ENCODE measurements at regions not wholly inside any gene's neighbourhood (a gene's known extent, or its start where the extent isn't known, plus 50 kb on each side); places are given as distances from the start of the nearest gene placed in this dataset.

- Histone ChIP-seq H3F3A (ENCODE audit: insufficient read depth, low read length) (no peaks in the 10 kb centered on the region), H3K9me2 (ENCODE audit: low read depth, low read length) (no peaks in the 10 kb centered on the region), H4K20me1 (ENCODE audit: insufficient read depth, low read length) (no peaks in the 10 kb centered on the region), H3K4me2 (ENCODE audit: low read length) (no peak overlapping the region), H2AFZ (ENCODE audit: low read length) (no peak overlapping the region), H3K4me1 (ENCODE audit: insufficient read depth, low read length, severe bottlenecking) (no peaks in the 10 kb centered on the region), H3K9ac (ENCODE audit: low read length) (no peak overlapping the region), H3K27me3 (ENCODE audit: insufficient read depth, low read length) (no peaks in the 10 kb centered on the region), H3K27ac (ENCODE audit: low read depth, low read length, poor library complexity, severe bottlenecking) (no peak overlapping the region), H3K9me3 (ENCODE audit: low read length) (no peaks in the 10 kb centered on the region), H3K36me3 (ENCODE audit: insufficient read depth, low read length) (no peaks in the 10 kb centered on the region), H3K4me3 (ENCODE audit: low read depth, low read length, poor library complexity, severe bottlenecking) (no peak overlapping the region), H3K79me2 (ENCODE audit: insufficient read depth, low read length) (no peaks in the 10 kb centered on the region)
- no peak for TF ChIP-seq EZH2 (IDR thresholded peaks at IDR 0.05; ENCODE audit: borderline replicate concordance, low read length)
- TF ChIP-seq, protein P1, sequence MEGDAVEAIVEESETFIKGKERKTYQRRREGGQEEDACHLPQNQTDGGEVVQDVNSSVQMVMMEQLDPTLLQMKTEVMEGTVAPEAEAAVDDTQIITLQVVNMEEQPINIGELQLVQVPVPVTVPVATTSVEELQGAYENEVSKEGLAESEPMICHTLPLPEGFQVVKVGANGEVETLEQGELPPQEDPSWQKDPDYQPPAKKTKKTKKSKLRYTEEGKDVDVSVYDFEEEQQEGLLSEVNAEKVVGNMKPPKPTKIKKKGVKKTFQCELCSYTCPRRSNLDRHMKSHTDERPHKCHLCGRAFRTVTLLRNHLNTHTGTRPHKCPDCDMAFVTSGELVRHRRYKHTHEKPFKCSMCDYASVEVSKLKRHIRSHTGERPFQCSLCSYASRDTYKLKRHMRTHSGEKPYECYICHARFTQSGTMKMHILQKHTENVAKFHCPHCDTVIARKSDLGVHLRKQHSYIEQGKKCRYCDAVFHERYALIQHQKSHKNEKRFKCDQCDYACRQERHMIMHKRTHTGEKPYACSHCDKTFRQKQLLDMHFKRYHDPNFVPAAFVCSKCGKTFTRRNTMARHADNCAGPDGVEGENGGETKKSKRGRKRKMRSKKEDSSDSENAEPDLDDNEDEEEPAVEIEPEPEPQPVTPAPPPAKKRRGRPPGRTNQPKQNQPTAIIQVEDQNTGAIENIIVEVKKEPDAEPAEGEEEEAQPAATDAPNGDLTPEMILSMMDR (IDR thresholded peaks at IDR 0.05; ENCODE audit: low read length) = no peak
These were observed 1749.1 kb upstream of the SEL1L start for GRCh38 chr14:83282706-83283105.

DNA sequence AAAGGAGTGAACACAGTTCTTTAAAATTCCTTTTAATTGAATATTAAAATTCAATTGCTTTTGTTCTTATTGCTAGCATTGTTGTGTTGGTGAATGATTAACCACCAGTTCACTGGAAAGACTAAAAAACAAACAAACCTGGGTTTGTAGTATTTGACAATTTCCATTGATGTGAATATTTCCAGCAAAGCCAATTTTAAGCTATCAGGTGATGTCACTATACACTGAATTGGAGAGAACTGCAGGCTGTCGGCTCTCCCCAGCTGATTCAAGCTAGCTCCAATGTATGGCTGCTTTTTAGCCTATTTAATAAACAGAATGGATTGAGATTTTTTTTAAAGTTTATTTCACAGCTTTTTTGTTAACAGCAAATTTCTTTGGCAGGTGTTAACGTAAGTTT lies 1753.6 kb upstream of the SEL1L start:
- Histone ChIP-seq H3K4me1 (ENCODE audit: insufficient read depth, low read length, severe bottlenecking) (peaks cover 21% of the 10 kb centered on the region), H4K20me1 (ENCODE audit: insufficient read depth, low read length) (no peaks in the 10 kb centered on the region), H3K27ac (ENCODE audit: low read depth, low read length, poor library complexity, severe bottlenecking) (no peak overlapping the region), H3K4me2 (ENCODE audit: low read length) (no peak overlapping the region), H3K9me2 (ENCODE audit: low read depth, low read length) (no peaks in the 10 kb centered on the region), H3K9me3 (ENCODE audit: low read length) (no peaks in the 10 kb centered on the region), H3K27me3 (ENCODE audit: insufficient read depth, low read length) (no peaks in the 10 kb centered on the region), H3K79me2 (ENCODE audit: insufficient read depth, low read length) (no peaks in the 10 kb centered on the region), H3K4me3 (ENCODE audit: low read depth, low read length, poor library complexity, severe bottlenecking) (no peak overlapping the region), H3F3A (ENCODE audit: insufficient read depth, low read length) (no peaks in the 10 kb centered on the region), H3K36me3 (ENCODE audit: insufficient read depth, low read length) (no peaks in the 10 kb centered on the region), H2AFZ (ENCODE audit: low read length) (no peak overlapping the region), H3K9ac (ENCODE audit: low read length) (no peak overlapping the region)
- no peak for TF ChIP-seq EZH2 (IDR thresholded peaks at IDR 0.05; ENCODE audit: borderline replicate concordance, low read length)
- TF ChIP-seq, protein P1 (IDR thresholded peaks at IDR 0.05; ENCODE audit: low read length) = no peak

DNA sequence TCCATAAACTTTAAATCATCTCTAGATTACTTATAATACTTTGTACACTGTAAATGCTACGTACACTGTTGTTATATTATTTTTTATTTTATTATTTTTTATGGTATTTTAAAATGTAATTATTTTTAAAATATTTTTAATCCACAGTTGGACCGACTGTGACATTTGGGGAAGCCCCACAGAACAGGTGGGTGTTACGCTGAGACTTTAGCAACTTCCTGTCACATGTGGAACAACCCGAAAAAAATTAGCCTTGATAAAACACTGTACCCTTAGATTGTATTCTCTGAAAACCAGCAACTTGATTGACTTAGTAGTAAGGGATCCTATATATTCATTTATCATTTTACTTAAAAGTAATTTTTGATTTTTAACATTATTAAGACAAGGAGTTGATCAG lies 1755.7 kb upstream of the SEL1L start:
- H3K27me3 ChIP-seq (ENCODE audit: insufficient read depth, low read length) = no peaks in the 10 kb centered on the region
- H2AFZ ChIP-seq (ENCODE audit: low read length) = no peak overlapping the region
- no peak overlapping the region for H3K4me3 ChIP-seq (ENCODE audit: low read depth, low read length, poor library complexity, severe bottlenecking)
- H3K9ac ChIP-seq (ENCODE audit: low read length) = no peak overlapping the region
- H3K9me2 ChIP-seq (ENCODE audit: low read depth, low read length) = no peaks in the 10 kb centered on the region
- no peaks in the 10 kb centered on the region for H3F3A ChIP-seq (ENCODE audit: insufficient read depth, low read length)
- H3K4me2 ChIP-seq (ENCODE audit: low read length) = no peak overlapping the region
- H3K4me1 ChIP-seq (ENCODE audit: insufficient read depth, low read length, severe bottlenecking) = peaks cover 21% of the 10 kb centered on the region
- no peaks in the 10 kb centered on the region for H4K20me1 ChIP-seq (ENCODE audit: insufficient read depth, low read length)
- H3K27ac ChIP-seq (ENCODE audit: low read depth, low read length, poor library complexity, severe bottlenecking) = no peak overlapping the region
- H3K9me3 ChIP-seq (ENCODE audit: low read length) = no peaks in the 10 kb centered on the region
- TF ChIP-seq, protein P1 (IDR thresholded peaks at IDR 0.05; ENCODE audit: low read length) = no peak
- no peak for TF ChIP-seq EZH2 (IDR thresholded peaks at IDR 0.05; ENCODE audit: borderline replicate concordance, low read length)
- H3K79me2 ChIP-seq (ENCODE audit: insufficient read depth, low read length) = no peaks in the 10 kb centered on the region
- no peaks in the 10 kb centered on the region for H3K36me3 ChIP-seq (ENCODE audit: insufficient read depth, low read length)
